ENCODE measurements at regions not wholly inside any gene's neighbourhood (a gene's known extent, or its start where the extent isn't known, plus 50 kb on each side); places are given as distances from the start of the nearest gene placed in this dataset.

- no peak for DNase-seq
Measured at GRCh38 chr18:55821219-55821618, 233.2 kb upstream of the TCF4 start.

- DNase-seq: no peak
Measured at GRCh38 chr18:55819448-55819847, 231.5 kb upstream of the TCF4 start.

GRCh38 chr18:55818284-55818683, 230.3 kb upstream of the TCF4 start:
- DNase-seq: no peak

- no peak for DNase-seq
Measured at GRCh38 chr18:55811925-55812324, 223.9 kb upstream of the TCF4 start.

GRCh38 chr18:55805666-55806065, 217.7 kb upstream of the TCF4 start:
- no peak for DNase-seq

GRCh38 chr18:55795101-55795669, 207.2 kb upstream of the TCF4 start:
- no peak for DNase-seq

- DNase-seq: no peak
Measured at GRCh38 chr18:55794288-55795052, 206.5 kb upstream of the TCF4 start.

GRCh38 chr18:55790296-55790695, 202.3 kb upstream of the TCF4 start:
- DNase-seq: no peak

GRCh38 chr18:55787536-55788073, 199.6 kb upstream of the TCF4 start:
- no peak for DNase-seq

GRCh38 chr18:55786651-55787272, 198.8 kb upstream of the TCF4 start:
- DNase-seq: no peak

- peak in 1 of 2 experiments; percentile 29 for DNase-seq
Measured at GRCh38 chr18:55783921-55784320, 195.9 kb upstream of the TCF4 start.

- DNase-seq: peak; percentile 69 to 71
Measured at GRCh38 chr18:55781481-55781957, 193.5 kb upstream of the TCF4 start.

- DNase-seq: peak in 1 of 2 experiments; percentile 47
Measured at GRCh38 chr18:55780586-55781071, 192.6 kb upstream of the TCF4 start.

GRCh38 chr18:55779691-55780585, 191.9 kb upstream of the TCF4 start:
- DNase-seq: peak in 1 of 2 experiments; percentile 54

GRCh38 chr18:55778788-55779690, 191.0 kb upstream of the TCF4 start:
- peak; percentile 36 to 54 for DNase-seq

GRCh38 chr18:55777666-55778304, 189.8 kb upstream of the TCF4 start:
- DNase-seq: no peak

GRCh38 chr18:55775972-55776371, 188.0 kb upstream of the TCF4 start:
- peak in 1 of 2 experiments; percentile 7 for DNase-seq

GRCh38 chr18:55774505-55774904, 186.5 kb upstream of the TCF4 start:
- DNase-seq: peak in 1 of 2 experiments; percentile 18

- DNase-seq: no peak
Measured at GRCh38 chr18:55768255-55768654, 180.3 kb upstream of the TCF4 start.

- no peak for DNase-seq
Measured at GRCh38 chr18:55764386-55764785, 176.4 kb upstream of the TCF4 start.

- DNase-seq: no peak
Measured at GRCh38 chr18:55763805-55764204, 175.8 kb upstream of the TCF4 start.

Data from NCI-H446 (cell line).